GM12878 (cell line): ENCODE measurements at regions not wholly inside any gene's neighbourhood (a gene's known extent, or its start where the extent isn't known, plus 50 kb on each side); places are given as distances from the start of the nearest gene placed in this dataset.

Experiments
- ATAC-seq: fragments of 200-7000 bp; cut with Tn5 transposase; 3 replicates; pipeline ENCODE4 v1.9.1; 2020; ENCODE audit warnings: mild to moderate bottlenecking, moderate library complexity
- BruUV-seq: library from RNA; stranded (reverse); fragments of 400-500 nt; replicated peaks from 2 replicates; lab custom pipeline; 2021; lab: Mats Ljungman, UMichigan
- CTCF ChIA-PET: fragments of 300-600 bp; sonication (Branson Sonifier 250); formaldehyde crosslinking; extraction: SDS; loops from one replicate; lab custom pipeline; 2021; ENCODE audit warnings: inconsistent platforms; lab: Yijun Ruan, JAX
- POLR2A ChIA-PET: fragments of 350-600 bp; formaldehyde crosslinking; extraction: SDS; loops from one replicate; lab custom pipeline; 2021; ENCODE audit warnings: inconsistent platforms; lab: Charles Lee
- RAD21 ChIA-PET: fragments of 300-600 bp; sonication (Branson Sonifier 250); formaldehyde crosslinking; loops from one replicate; lab custom pipeline; 2023; ENCODE audit warnings: antibody characterized with exemption; ENCODE audit not compliant: unreplicated experiment; lab: Charles Lee
- SMC1A ChIA-PET: fragments of 300-600 bp; sonication (Branson Sonifier 250); formaldehyde crosslinking; loops from one replicate; lab custom pipeline; 2023; ENCODE audit not compliant: unreplicated experiment, uncharacterized antibody; lab: Charles Lee
- DNase-seq: peaks from one replicate; pipeline ENCODE4 v3.0.0-alpha.2; 2011; ENCODE audit warnings: low read depth, low spot score
- FAIRE-seq: peaks from 3 replicates; lab custom pipeline; 2011; peaks lifted over from hg19 to GRCh38; lab: Jason Lieb, UNC
- H2AFZ ChIP-seq: 2 replicates; pipeline ENCODE4 v1.6.0; 2011; ENCODE audit warnings: low read depth, low read length, control low read depth; ENCODE audit not compliant: control insufficient read depth
- H3K27ac ChIP-seq: 2 replicates; pipeline ENCODE4 v1.5.1; 2011; ENCODE audit warnings: control low read depth; ENCODE audit not compliant: control insufficient read depth, insufficient read depth
- H3K27me3 ChIP-seq, 2 experiments: replicated peaks in 1 of 2; 2 replicates each; pipeline versions ENCODE4 v1.6.0 to v1.6.1; 2011; ENCODE audit warnings: low read length in 1 of 2; ENCODE audit not compliant: control insufficient read depth in 2 of 2, insufficient read depth in 2 of 2
- H3K36me3 ChIP-seq, 2 experiments: 2 replicates each; pipeline ENCODE4 v1.5.1; 2011; ENCODE audit warnings: low read length in 1 of 2; ENCODE audit not compliant: control insufficient read depth in 2 of 2, insufficient read depth in 2 of 2
- H3K4me1 ChIP-seq: 2 replicates; pipeline ENCODE4 v1.6.1; 2011; ENCODE audit warnings: mild to moderate bottlenecking, low read length, moderate library complexity, mixed read lengths; ENCODE audit not compliant: control insufficient read depth, insufficient read depth
- H3K4me2 ChIP-seq: 2 replicates; pipeline ENCODE4 v1.6.0; 2011; ENCODE audit warnings: control low read depth; ENCODE audit not compliant: control insufficient read depth, insufficient read depth
- H3K4me3 ChIP-seq: fragments of 200-600 bp; sonication (generic); 2 replicates; pipeline ENCODE4 v1.5.1; 2016
- H3K79me2 ChIP-seq: 2 replicates; pipeline ENCODE4 v1.6.0; 2011; ENCODE audit warnings: low read length; ENCODE audit not compliant: control insufficient read depth, insufficient read depth
- H3K9ac ChIP-seq: 2 replicates; pipeline ENCODE4 v1.8.0; 2011; ENCODE audit warnings: low read length, control low read depth, mixed read lengths; ENCODE audit not compliant: control insufficient read depth, insufficient read depth
- H3K9me3 ChIP-seq: replicated peaks from 3 replicates; pipeline ENCODE4 v1.5.1; 2011; ENCODE audit warnings: mild to moderate bottlenecking, low read length; ENCODE audit not compliant: control insufficient read depth, insufficient read depth
- H4K20me1 ChIP-seq: 2 replicates; pipeline ENCODE4 v1.6.0; 2011; ENCODE audit not compliant: control insufficient read depth, insufficient read depth
- BCL11A ChIP-seq: IDR thresholded peaks from 2 replicates; pipeline ENCODE4 v1.6.1; 2011; ENCODE audit warnings: low read depth, low read length
- BMI1 ChIP-seq: fragments of 450-650 bp; IDR thresholded peaks from 2 replicates; pipeline ENCODE4 v1.6.1; 2016; ENCODE audit warnings: mild to moderate bottlenecking, moderate library complexity, borderline replicate concordance
- EGR1 ChIP-seq, 2 experiments: IDR thresholded peaks; 1 replicate in 1 of 2; 2 replicates in 1 of 2; pipeline ENCODE4 v1.6.1; 2011 to 2012; ENCODE audit warnings: low read depth in 2 of 2, low read length in 2 of 2, borderline replicate concordance in 1 of 2, mild to moderate bottlenecking in 1 of 2, moderate library complexity in 1 of 2
- FOS ChIP-seq: IDR thresholded peaks from 3 replicates; pipeline ENCODE4 v1.6.1; 2011; ENCODE audit warnings: borderline replicate concordance; ENCODE audit not compliant: insufficient read length; ENCODE audit errors: extremely low read depth
- FOXM1 ChIP-seq: IDR thresholded peaks from 2 replicates; pipeline ENCODE4 v1.6.1; 2012; ENCODE audit warnings: low read depth, mild to moderate bottlenecking, inconsistent platforms, low read length, moderate library complexity
- HDAC2 ChIP-seq: fragments of 200-600 bp; sonication (generic); IDR thresholded peaks from 2 replicates; pipeline ENCODE4 v1.6.1; 2017
- KLF5 ChIP-seq: fragments of 450-650 bp; IDR thresholded peaks from 2 replicates; pipeline ENCODE4 v1.6.1; 2014; ENCODE audit warnings: mild to moderate bottlenecking; ENCODE audit not compliant: partially characterized antibody
- PML ChIP-seq: IDR thresholded peaks from 2 replicates; pipeline ENCODE4 v1.6.1; 2012; ENCODE audit warnings: low read length, inconsistent platforms
- RAD51 ChIP-seq: fragments of 450-650 bp; IDR thresholded peaks from 2 replicates; pipeline ENCODE4 v1.6.1; 2016; ENCODE audit warnings: moderate library complexity, mild to moderate bottlenecking, inconsistent platforms
- RBBP5 ChIP-seq: fragments of 200-600 bp; sonication (generic); conservative IDR thresholded peaks from 2 replicates; pipeline ENCODE4 v1.6.1; 2016
- RCOR1 ChIP-seq: conservative IDR thresholded peaks from 2 replicates; pipeline ENCODE4 v1.6.1; 2012; ENCODE audit warnings: low read depth, low read length, improper control_type of control experiment
- RELA ChIP-seq: fragments of 450-650 bp; IDR thresholded peaks from 2 replicates; pipeline ENCODE4 v1.8.0; 2014; ENCODE audit warnings: borderline replicate concordance; ENCODE audit not compliant: partially characterized antibody
- RUNX3 ChIP-seq: IDR thresholded peaks from 2 replicates; pipeline ENCODE4 v1.6.1; 2012; ENCODE audit warnings: low read length, inconsistent platforms
- SIN3A ChIP-seq: IDR thresholded peaks from 2 replicates; pipeline ENCODE4 v1.6.1; 2012; ENCODE audit warnings: low read depth, low read length, improper control_type of control experiment
- SMAD1 ChIP-seq: fragments of 450-650 bp; IDR thresholded peaks from 2 replicates; pipeline ENCODE4 v1.6.1; 2018; ENCODE audit warnings: mild to moderate bottlenecking, low read depth; ENCODE audit not compliant: partially characterized antibody
- SREBF2 ChIP-seq: IDR thresholded peaks from 2 replicates; pipeline ENCODE4 v1.6.1; 2012; ENCODE audit warnings: mild to moderate bottlenecking, low read length
- SUPT20H ChIP-seq: IDR thresholded peaks from 2 replicates; pipeline ENCODE4 v1.6.1; 2011; ENCODE audit warnings: low read depth, mild to moderate bottlenecking, low read length, moderate library complexity, borderline replicate concordance; ENCODE audit not compliant: control insufficient read depth
- SUZ12 ChIP-seq: fragments of 200-600 bp; sonication (generic); IDR thresholded peaks from one replicate; pipeline ENCODE4 v1.6.1; 2018; ENCODE audit warnings: antibody characterized with exemption, mild to moderate bottlenecking; ENCODE audit not compliant: unreplicated experiment
- WGBS: methylation state at CpG from one replicate; pipeline ENCODE4 v1.1.6; 2016; ENCODE audit warnings: low lambda C conversion rate; ENCODE audit not compliant: insufficient replicate concordance, insufficient coverage; ENCODE audit errors: missing lambda C conversion rate; 5-methylcytosine and 5-hydroxymethylcytosine counted together
- in situ Hi-C: fragments of 300-500 bp; cut with MboI; formaldehyde crosslinking; loops from 9 replicates; pipeline ENCODE4 v1.14.3; 2018; ENCODE audit warnings: mixed read lengths
- intact Hi-C: fragments of 100-400 bp; cut with micrococcal nuclease; formaldehyde crosslinking; loops from one replicate; pipeline ENCODE4 v1.14.2; 2022; ENCODE audit not compliant: unreplicated experiment
- TF ChIP-seq, protein P1 (sequence below): fragments of 450-650 bp; IDR thresholded peaks from 2 replicates; pipeline ENCODE4 v1.6.1; 2016; ENCODE audit warnings: mild to moderate bottlenecking, moderate library complexity, borderline replicate concordance
- TF ChIP-seq, protein P2 (sequence below): fragments of 450-650 bp; formaldehyde crosslinking; IDR thresholded peaks from 2 replicates; pipeline ENCODE4 v1.4.0; 2022; ENCODE audit warnings: mild to moderate bottlenecking, moderate library complexity

DNA sequence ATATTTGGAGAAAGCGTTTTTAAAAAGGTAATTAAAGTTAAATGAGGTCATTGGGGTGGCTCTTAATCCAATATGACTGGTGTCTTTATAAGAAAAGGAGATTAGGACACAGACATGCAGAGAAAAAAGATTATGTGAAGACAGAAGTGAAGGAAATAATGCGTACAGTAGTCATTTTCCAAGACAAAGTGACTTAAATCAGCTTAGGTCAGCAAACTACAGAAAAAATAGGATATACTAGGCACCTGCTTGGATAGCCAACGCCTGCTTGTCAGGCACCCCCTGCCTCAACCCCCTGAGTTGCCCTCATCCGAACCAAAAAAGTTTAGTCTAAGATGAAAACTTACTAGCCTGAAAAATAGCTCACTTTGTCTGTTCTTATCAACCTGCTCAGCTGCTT, 58.2 kb upstream of the SPAG17 start:
- POLR2A ChIA-PET: no interaction called here
- Histone ChIP-seq H3K27ac (no peak overlapping the region), H3K79me2 (no peaks in the 10 kb centered on the region), H3K4me2 (no peak overlapping the region), H3K36me3 (no peaks in the 10 kb centered on the region), H4K20me1 (no peaks in the 10 kb centered on the region)
- CTCF ChIA-PET: no interaction called here
- ATAC-seq: no peak
- RAD21 ChIA-PET: no interaction called here
- BruUV-seq: no TSS peak
- TF ChIP-seq, protein P1, sequence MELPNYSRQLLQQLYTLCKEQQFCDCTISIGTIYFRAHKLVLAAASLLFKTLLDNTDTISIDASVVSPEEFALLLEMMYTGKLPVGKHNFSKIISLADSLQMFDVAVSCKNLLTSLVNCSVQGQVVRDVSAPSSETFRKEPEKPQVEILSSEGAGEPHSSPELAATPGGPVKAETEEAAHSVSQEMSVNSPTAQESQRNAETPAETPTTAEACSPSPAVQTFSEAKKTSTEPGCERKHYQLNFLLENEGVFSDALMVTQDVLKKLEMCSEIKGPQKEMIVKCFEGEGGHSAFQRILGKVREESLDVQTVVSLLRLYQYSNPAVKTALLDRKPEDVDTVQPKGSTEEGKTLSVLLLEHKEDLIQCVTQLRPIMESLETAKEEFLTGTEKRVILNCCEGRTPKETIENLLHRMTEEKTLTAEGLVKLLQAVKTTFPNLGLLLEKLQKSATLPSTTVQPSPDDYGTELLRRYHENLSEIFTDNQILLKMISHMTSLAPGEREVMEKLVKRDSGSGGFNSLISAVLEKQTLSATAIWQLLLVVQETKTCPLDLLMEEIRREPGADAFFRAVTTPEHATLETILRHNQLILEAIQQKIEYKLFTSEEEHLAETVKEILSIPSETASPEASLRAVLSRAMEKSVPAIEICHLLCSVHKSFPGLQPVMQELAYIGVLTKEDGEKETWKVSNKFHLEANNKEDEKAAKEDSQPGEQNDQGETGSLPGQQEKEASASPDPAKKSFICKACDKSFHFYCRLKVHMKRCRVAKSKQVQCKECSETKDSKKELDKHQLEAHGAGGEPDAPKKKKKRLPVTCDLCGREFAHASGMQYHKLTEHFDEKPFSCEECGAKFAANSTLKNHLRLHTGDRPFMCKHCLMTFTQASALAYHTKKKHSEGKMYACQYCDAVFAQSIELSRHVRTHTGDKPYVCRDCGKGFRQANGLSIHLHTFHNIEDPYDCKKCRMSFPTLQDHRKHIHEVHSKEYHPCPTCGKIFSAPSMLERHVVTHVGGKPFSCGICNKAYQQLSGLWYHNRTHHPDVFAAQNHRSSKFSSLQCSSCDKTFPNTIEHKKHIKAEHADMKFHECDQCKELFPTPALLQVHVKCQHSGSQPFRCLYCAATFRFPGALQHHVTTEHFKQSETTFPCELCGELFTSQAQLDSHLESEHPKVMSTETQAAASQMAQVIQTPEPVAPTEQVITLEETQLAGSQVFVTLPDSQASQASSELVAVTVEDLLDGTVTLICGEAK: no peak
- TF ChIP-seq KLF5: no peak
- TF ChIP-seq RELA: no peak
- TF ChIP-seq FOXM1: no peak
- no peak for TF ChIP-seq FOS
- no peak for TF ChIP-seq RAD51
- no peak for TF ChIP-seq SUZ12
- TF ChIP-seq RCOR1: no peak
- no peak for TF ChIP-seq SREBF2
- no peak for TF ChIP-seq EGR1 (IDR thresholded peaks at IDR 0.05; ENCODE audit: borderline replicate concordance in 1 of 2, low read depth in 2 of 2, low read length in 2 of 2)
- TF ChIP-seq, protein P2, sequence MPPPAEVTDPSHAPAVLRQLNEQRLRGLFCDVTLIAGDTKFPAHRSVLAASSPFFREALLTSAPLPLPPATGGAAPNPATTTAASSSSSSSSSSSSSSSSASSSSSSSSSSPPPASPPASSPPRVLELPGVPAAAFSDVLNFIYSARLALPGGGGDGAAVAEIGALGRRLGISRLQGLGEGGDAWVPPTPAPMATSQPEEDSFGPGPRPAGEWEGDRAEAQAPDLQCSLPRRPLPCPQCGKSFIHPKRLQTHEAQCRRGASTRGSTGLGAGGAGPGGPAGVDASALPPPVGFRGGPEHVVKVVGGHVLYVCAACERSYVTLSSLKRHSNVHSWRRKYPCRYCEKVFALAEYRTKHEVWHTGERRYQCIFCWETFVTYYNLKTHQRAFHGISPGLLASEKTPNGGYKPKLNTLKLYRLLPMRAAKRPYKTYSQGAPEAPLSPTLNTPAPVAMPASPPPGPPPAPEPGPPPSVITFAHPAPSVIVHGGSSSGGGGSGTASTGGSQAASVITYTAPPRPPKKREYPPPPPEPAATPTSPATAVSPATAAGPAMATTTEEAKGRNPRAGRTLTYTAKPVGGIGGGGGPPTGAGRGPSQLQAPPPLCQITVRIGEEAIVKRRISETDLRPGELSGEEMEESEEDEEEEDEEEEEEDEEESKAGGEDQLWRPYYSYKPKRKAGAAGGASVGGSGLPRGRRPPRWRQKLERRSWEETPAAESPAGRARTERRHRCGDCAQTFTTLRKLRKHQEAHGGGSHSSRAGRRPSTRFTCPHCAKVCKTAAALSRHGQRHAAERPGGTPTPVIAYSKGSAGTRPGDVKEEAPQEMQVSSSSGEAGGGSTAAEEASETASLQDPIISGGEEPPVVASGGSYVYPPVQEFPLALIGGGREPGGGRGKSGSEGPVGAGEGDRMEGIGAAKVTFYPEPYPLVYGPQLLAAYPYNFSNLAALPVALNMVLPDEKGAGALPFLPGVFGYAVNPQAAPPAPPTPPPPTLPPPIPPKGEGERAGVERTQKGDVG: no peak
- TF ChIP-seq BMI1: no peak
- TF ChIP-seq BCL11A: no peak
- TF ChIP-seq SIN3A: no peak
- TF ChIP-seq RBBP5: no peak
- TF ChIP-seq PML: no peak
- TF ChIP-seq RUNX3: no peak
- no peak for TF ChIP-seq HDAC2
- no peak for TF ChIP-seq SMAD1
- TF ChIP-seq SUPT20H: no peak
- TF ChIP-seq, all 136 proteins: peak for 0
- no peaks in the 10 kb centered on the region; a peak in 1 of 4 replicates for H3K27me3 ChIP-seq
- no peak overlapping the region for H3K4me3 ChIP-seq
- WGBS: 10% methylated on average over 4 of the region's 4 CpGs
- no peaks in the 10 kb centered on the region for H3K4me1 ChIP-seq
- no peaks in the 10 kb centered on the region; the same call in 2 of the 3 replicates for H3K9me3 ChIP-seq
- SMC1A ChIA-PET: no interaction called here
- DNase-seq (no peak), FAIRE-seq (no peak)
- H3K9ac ChIP-seq: no peak overlapping the region
- intact Hi-C loops: no loop called here
- in situ Hi-C loops: no loop called here
- H2AFZ ChIP-seq: no peak overlapping the region
